ENCODE measurements at regions not wholly inside any gene's neighbourhood (a gene's known extent, or its start where the extent isn't known, plus 50 kb on each side); places are given as distances from the start of the nearest gene placed in this dataset.

DNA sequence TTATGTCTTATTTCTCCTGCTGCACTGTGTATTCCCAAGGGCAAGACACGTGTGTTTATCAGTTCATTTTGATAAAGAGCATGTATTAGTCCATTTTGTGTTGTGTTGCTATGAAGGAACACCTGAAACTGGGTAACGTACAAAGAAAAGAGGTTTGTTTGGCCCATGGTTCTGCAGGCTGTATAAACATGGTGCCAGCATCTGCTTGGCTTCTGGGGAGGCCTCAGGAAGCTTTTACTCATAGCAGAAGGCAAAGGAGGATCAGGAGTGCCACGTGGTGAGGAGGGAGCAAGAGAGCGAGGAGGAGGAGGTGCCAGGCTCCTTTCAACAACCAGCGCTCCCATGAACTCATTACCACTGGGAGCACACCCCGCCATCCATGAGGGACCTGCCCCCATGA is 214.0 kb downstream of the UQCRFS1 start:
- TF ChIP-seq POLR2A (IDR thresholded peaks at IDR 0.05) = no peak
- no peak for TF ChIP-seq CTCF (IDR thresholded peaks at IDR 0.05)
